GM19372 (cell line): ENCODE measurements at regions not wholly inside any gene's neighbourhood (a gene's known extent, or its start where the extent isn't known, plus 50 kb on each side); places are given as distances from the start of the nearest gene placed in this dataset.

Experiments used
- ATAC-seq: cut with Tn5 transposase; IDR thresholded peaks from one replicate; pipeline ENCODE4 v1.9.1; 2021; ENCODE audit warnings: mild to moderate bottlenecking, low read depth, moderate library complexity; ENCODE audit not compliant: unreplicated experiment

- ATAC-seq: no peak
Measured at GRCh38 chr7:145681646-145682045, 435.0 kb upstream of the CNTNAP2 start.

GRCh38 chr7:145681159-145681558 is 435.4 kb upstream of the CNTNAP2 start:
- ATAC-seq: no peak

- ATAC-seq: no peak
Measured at GRCh38 chr7:145665499-145666258, 450.9 kb upstream of the CNTNAP2 start.

- no peak for ATAC-seq
Measured at GRCh38 chr7:145655666-145656065, 460.9 kb upstream of the CNTNAP2 start.

- no peak for ATAC-seq
Measured at GRCh38 chr7:145645135-145645515, 471.5 kb upstream of the CNTNAP2 start.

GRCh38 chr7:145644426-145645134 is 472.0 kb upstream of the CNTNAP2 start:
- no peak for ATAC-seq

- no peak for ATAC-seq
Measured at GRCh38 chr7:145643981-145644380, 472.6 kb upstream of the CNTNAP2 start.

GRCh38 chr7:145633513-145633912 is 483.1 kb upstream of the CNTNAP2 start:
- ATAC-seq: no peak

GRCh38 chr7:145624618-145625017 is 492.0 kb upstream of the CNTNAP2 start:
- no peak for ATAC-seq

- ATAC-seq: no peak
Measured at GRCh38 chr7:145605963-145606362, 510.6 kb upstream of the CNTNAP2 start.

GRCh38 chr7:145599376-145599775 is 517.2 kb upstream of the CNTNAP2 start:
- ATAC-seq: no peak

GRCh38 chr7:145584401-145584800 is 532.2 kb upstream of the CNTNAP2 start:
- ATAC-seq: no peak

- ATAC-seq: no peak
Measured at GRCh38 chr7:145582742-145583303, 533.8 kb upstream of the CNTNAP2 start.

GRCh38 chr7:145557805-145558204 is 558.8 kb upstream of the CNTNAP2 start:
- no peak for ATAC-seq

GRCh38 chr7:145543242-145543641 is 573.4 kb upstream of the CNTNAP2 start:
- ATAC-seq: no peak

- ATAC-seq: no peak
Measured at GRCh38 chr7:145539910-145540309, 576.7 kb upstream of the CNTNAP2 start.

GRCh38 chr7:145534301-145534700 is 582.3 kb upstream of the CNTNAP2 start:
- no peak for ATAC-seq

GRCh38 chr7:145520284-145520683 is 596.3 kb upstream of the CNTNAP2 start:
- no peak for ATAC-seq

- ATAC-seq: no peak
Measured at GRCh38 chr7:145511004-145511403, 605.6 kb upstream of the CNTNAP2 start.

- ATAC-seq: no peak
Measured at GRCh38 chr7:145497911-145498525, 618.6 kb upstream of the CNTNAP2 start.

GRCh38 chr7:145490356-145490755 is 626.2 kb upstream of the CNTNAP2 start:
- no peak for ATAC-seq
